ENCODE measurements at regions not wholly inside any gene's neighbourhood (a gene's known extent, or its start where the extent isn't known, plus 50 kb on each side); places are given as distances from the start of the nearest gene placed in this dataset.

- TF ChIP-seq POLR2A (IDR thresholded peaks at IDR 0.05) (no peak), CTCF (IDR thresholded peaks at IDR 0.05) (no peak)
- WGBS, 2 donors = 58 to 63% methylated on average over 4 of the region's 4 CpGs
- no peak for DNase-seq (ENCODE audit: low spot score in 2 of 2)
- no peak overlapping the region for H3K4me3 ChIP-seq (ENCODE audit: low read depth, poor library complexity, severe bottlenecking)
- intact Hi-C loops (cut with DNase I; ENCODE audit: low total_unique reads) = no loop called here
These were observed 153.1 kb upstream of the VCX start for GRCh38 chrX:7689791-7690412.

DNA sequence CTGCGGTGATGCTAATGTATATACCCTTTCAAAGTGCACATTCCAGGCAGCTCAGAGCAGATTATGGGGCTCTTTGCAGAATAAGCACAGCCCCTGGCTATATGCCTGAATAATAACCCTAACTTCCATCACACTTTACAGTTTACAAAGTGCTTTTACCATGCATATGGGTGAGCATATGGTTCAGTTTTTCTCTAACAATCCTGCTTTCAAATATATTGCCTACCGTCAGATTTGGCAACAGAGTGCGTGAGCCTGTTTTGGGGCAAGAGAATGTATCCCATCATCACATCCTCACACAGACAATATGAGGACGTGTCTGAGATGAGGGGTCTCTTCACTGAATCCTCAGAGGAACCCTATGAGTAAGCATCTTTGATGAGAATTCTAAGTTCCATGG is 162.8 kb upstream of the VCX start:
- WGBS, 2 donors = 60 to 66% methylated on average over 4 of the region's 4 CpGs
- TF ChIP-seq CTCF (IDR thresholded peaks at IDR 0.05) (no peak), POLR2A (IDR thresholded peaks at IDR 0.05) (no peak)
- no peak for DNase-seq (ENCODE audit: low spot score in 2 of 2)

GRCh38 chrX:7654316-7654715 is 188.7 kb upstream of the VCX start:
- TF ChIP-seq CTCF (IDR thresholded peaks at IDR 0.05) = no peak
- TF ChIP-seq POLR2A (IDR thresholded peaks at IDR 0.05) = no peak
- intact Hi-C loops (cut with DNase I; ENCODE audit: low total_unique reads) = no loop called here
- no peak overlapping the region for H3K4me3 ChIP-seq (ENCODE audit: low read depth, poor library complexity, severe bottlenecking)
- no peak for DNase-seq (ENCODE audit: low spot score in 2 of 2)
- WGBS, 2 donors = 69 to 79% methylated on average over 5 of the region's 5 CpGs

More for the DNA sequence above, 162.8 kb upstream of the VCX start:
- intact Hi-C loops (cut with DNase I; ENCODE audit: low total_unique reads) = no loop called here
- no peak overlapping the region for H3K4me3 ChIP-seq (ENCODE audit: low read depth, poor library complexity, severe bottlenecking)

DNA sequence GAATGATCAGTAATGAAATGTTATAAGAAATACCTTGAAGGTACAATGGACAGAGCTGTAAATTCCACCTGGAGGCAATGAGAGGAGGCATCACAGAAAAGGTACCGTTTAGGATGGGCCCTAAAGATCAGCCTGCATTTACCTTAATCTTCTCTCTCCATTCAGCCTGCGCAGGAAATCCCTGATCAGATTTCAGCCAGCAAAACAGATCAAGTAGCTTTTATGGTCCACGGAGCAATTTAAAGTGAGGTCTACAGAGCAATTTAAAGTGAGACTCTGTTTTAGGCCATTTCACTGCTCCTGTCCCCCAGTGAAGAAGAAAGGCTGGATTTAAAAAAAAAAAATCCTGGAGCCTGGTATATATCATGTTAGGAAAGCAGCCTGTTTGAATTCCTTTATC is 195.1 kb upstream of the VCX start:
- TF ChIP-seq POLR2A (IDR thresholded peaks at IDR 0.05) (no peak), CTCF (IDR thresholded peaks at IDR 0.05) (no peak)
- H3K4me3 ChIP-seq (ENCODE audit: low read depth, poor library complexity, severe bottlenecking) = no peak overlapping the region
- intact Hi-C loops (cut with DNase I; ENCODE audit: low total_unique reads) = no loop called here
- DNase-seq (ENCODE audit: low spot score in 2 of 2) = no peak
- 10 to 34% methylated on average over 3 of the region's 3 CpGs for WGBS, 2 donors

- 91 to 92% methylated on average over 2 of the region's 2 CpGs for WGBS, 2 donors
- H3K4me3 ChIP-seq (ENCODE audit: low read depth, poor library complexity, severe bottlenecking) = no peak overlapping the region
- DNase-seq (ENCODE audit: low spot score in 2 of 2) = no peak
- no peak for TF ChIP-seq CTCF (IDR thresholded peaks at IDR 0.05)
- no peak for TF ChIP-seq POLR2A (IDR thresholded peaks at IDR 0.05)
- intact Hi-C loops (cut with DNase I; ENCODE audit: low total_unique reads) = no loop called here
These were observed 201.8 kb upstream of the VCX start for GRCh38 chrX:7641141-7641540.

DNA sequence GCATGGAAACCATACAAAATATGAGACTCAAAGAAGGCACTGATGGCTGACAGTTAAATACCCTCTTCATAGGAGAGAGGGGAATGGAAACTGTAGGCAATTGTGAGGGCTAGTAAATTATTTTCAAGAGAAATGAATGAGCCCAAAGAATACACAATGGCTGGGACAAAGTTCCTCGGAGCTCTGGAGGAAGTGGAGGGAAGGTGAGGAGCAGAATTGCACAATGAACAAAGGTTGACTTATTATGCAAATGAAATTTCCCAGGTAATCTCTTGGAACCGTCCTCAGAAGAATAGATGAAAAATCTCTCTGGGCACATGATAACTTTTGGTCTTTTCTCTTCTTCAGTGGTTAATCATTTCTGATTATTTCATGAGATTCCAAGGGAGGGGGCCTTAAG is 202.6 kb upstream of the VCX start:
- no peak for DNase-seq (ENCODE audit: low spot score in 2 of 2)
- no peak for TF ChIP-seq POLR2A (IDR thresholded peaks at IDR 0.05)
- no peak for TF ChIP-seq CTCF (IDR thresholded peaks at IDR 0.05)
- intact Hi-C loops (cut with DNase I; ENCODE audit: low total_unique reads) = no loop called here
- 82 to 92% methylated on average over 2 of the region's 2 CpGs for WGBS, 2 donors
- no peak overlapping the region for H3K4me3 ChIP-seq (ENCODE audit: low read depth, poor library complexity, severe bottlenecking)
